CD14-positive monocyte (primary cell): ENCODE measurements at regions not wholly inside any gene's neighbourhood (a gene's known extent, or its start where the extent isn't known, plus 50 kb on each side); places are given as distances from the start of the nearest gene placed in this dataset.

Experiments used
- DNase-seq, 3 donors: peaks; one replicate each; pipeline ENCODE4 v3.0.0-alpha.2; 2011 to 2022
- H2AFZ ChIP-seq: 2 replicates; pipeline ENCODE4 v1.6.0; 2012; ENCODE audit warnings: mild to moderate bottlenecking, low read depth, low read length, inconsistent platforms; ENCODE audit not compliant: insufficient read depth, poor library complexity, severe bottlenecking
- H3K27ac ChIP-seq, 2 donors: 1 replicate in 1 of 2; 2 replicates in 1 of 2; pipeline ENCODE4 v1.5.1; 2012 to 2013; ENCODE audit warnings: low read length in 2 of 2, control low read depth in 1 of 2, inconsistent platforms in 1 of 2, low read depth in 1 of 2, mild to moderate bottlenecking in 1 of 2
- H3K27me3 ChIP-seq, 2 donors: one replicate each; pipeline versions ENCODE4 v1.6.0 to v1.6.1; 2011 to 2013; ENCODE audit warnings: low read length in 2 of 2; ENCODE audit not compliant: control insufficient read depth in 2 of 2, insufficient read depth in 2 of 2
- H3K36me3 ChIP-seq, 2 donors: replicated peaks in 1 of 2; 1 replicate in 1 of 2; 2 replicates in 1 of 2; pipeline versions ENCODE4 v1.5.1 to v1.6.1; 2012 to 2013; ENCODE audit warnings: low read length in 2 of 2, control low read depth in 1 of 2, inconsistent platforms in 1 of 2, mild to moderate bottlenecking in 1 of 2; ENCODE audit not compliant: insufficient read depth in 2 of 2, control insufficient read depth in 1 of 2
- H3K4me1 ChIP-seq, 2 donors: 1 replicate in 1 of 2; 2 replicates in 1 of 2; pipeline versions ENCODE4 v1.5.1 to v1.6.1; 2012 to 2013; ENCODE audit warnings: low read length in 2 of 2, control low read depth in 1 of 2, inconsistent platforms in 1 of 2, mild to moderate bottlenecking in 1 of 2, moderate library complexity in 1 of 2; ENCODE audit not compliant: insufficient read depth in 2 of 2, control insufficient read depth in 1 of 2
- H3K4me2 ChIP-seq: replicated peaks from 2 replicates; pipeline ENCODE3; 2012; ENCODE audit warnings: low read length, moderate library complexity, mild to moderate bottlenecking; ENCODE audit not compliant: poor library complexity, severe bottlenecking; ENCODE audit errors: extremely low read depth
- H3K4me3 ChIP-seq, 3 experiments: fragments of 200-600 bp in 1 of 3; sonication (generic) in 1 of 3; replicated peaks in 1 of 3; 1 replicate in 2 of 3; 2 replicates in 1 of 3; pipeline ENCODE4 v1.5.1; 2011 to 2013; ENCODE audit warnings: low read length in 3 of 3, mild to moderate bottlenecking in 3 of 3, control low read depth in 2 of 3, low read depth in 2 of 3, inconsistent platforms in 1 of 3, moderate library complexity in 1 of 3
- H3K79me2 ChIP-seq: 2 replicates; pipeline ENCODE4 v1.6.0; 2012; ENCODE audit warnings: mild to moderate bottlenecking, control low read depth, inconsistent platforms, low read length, moderate library complexity; ENCODE audit not compliant: insufficient read depth
- H3K9ac ChIP-seq: 2 replicates; pipeline ENCODE4 v1.6.0; 2017; ENCODE audit warnings: low read length, mild to moderate bottlenecking; ENCODE audit not compliant: insufficient read depth, poor library complexity, severe bottlenecking
- H3K9me3 ChIP-seq, 2 donors: replicated peaks in 1 of 2; 1 replicate in 1 of 2; 2 replicates in 1 of 2; pipeline versions ENCODE4 v1.5.1 to v1.6.1; 2012 to 2013; ENCODE audit warnings: low read length in 2 of 2, control low read depth in 1 of 2; ENCODE audit not compliant: control insufficient read depth in 1 of 2, insufficient read depth in 1 of 2
- H4K20me1 ChIP-seq: 2 replicates; pipeline ENCODE4 v1.6.0; 2012; ENCODE audit warnings: mild to moderate bottlenecking, low read length, control low read depth, moderate library complexity; ENCODE audit not compliant: insufficient read depth
- H3K27ac Mint-ChIP-seq, 7 donors: one replicate each; pipeline ENCODE4 v1.8.0; 2020; ENCODE audit warnings: mild to moderate bottlenecking in 7 of 7, mixed read lengths in 7 of 7, moderate library complexity in 6 of 7, inconsistent platforms in 2 of 7
- H3K27me3 Mint-ChIP-seq, 3 donors: one replicate each; pipeline ENCODE4 v1.8.0; 2021 to 2022; ENCODE audit warnings: low read depth in 3 of 3, mild to moderate bottlenecking in 3 of 3, mixed read lengths in 3 of 3, moderate library complexity in 3 of 3, inconsistent platforms in 1 of 3
- H3K36me3 Mint-ChIP-seq, 2 donors: one replicate each; pipeline ENCODE4 v1.8.0; 2020; ENCODE audit warnings: mixed read lengths in 2 of 2, inconsistent platforms in 1 of 2, mild to moderate bottlenecking in 1 of 2
- H3K4me1 Mint-ChIP-seq: one replicate; pipeline ENCODE4 v1.8.0; 2020; ENCODE audit warnings: mild to moderate bottlenecking, mixed read lengths
- H3K4me3 Mint-ChIP-seq, 2 donors: one replicate each; pipeline ENCODE4 v1.8.0; 2020; ENCODE audit warnings: mild to moderate bottlenecking in 2 of 2, mixed read lengths in 2 of 2, moderate library complexity in 1 of 2
- H3K9me3 Mint-ChIP-seq, 7 donors: one replicate each; pipeline ENCODE4 v1.8.0; 2020 to 2022; ENCODE audit warnings: mixed read lengths in 7 of 7, mild to moderate bottlenecking in 6 of 7, moderate library complexity in 6 of 7, inconsistent platforms in 2 of 7
- WGBS: methylation state at CpG from one replicate; pipeline ENCODE4 v1.1.5; 2013; ENCODE audit warnings: missing lambda C conversion rate; ENCODE audit not compliant: insufficient coverage; 5-methylcytosine and 5-hydroxymethylcytosine counted together
- intact Hi-C, 2 donors: fragments of 100-400 bp; cut with micrococcal nuclease; formaldehyde crosslinking; loops; one replicate each; pipeline versions ENCODE4 v1.15.0 to v1.15.1; 2023
- TF ChIP-seq, protein P1 (sequence below): fragments of 200-600 bp; IDR thresholded peaks from one replicate; pipeline ENCODE4 v1.8.0; 2022; ENCODE audit warnings: antibody characterized with exemption, mild to moderate bottlenecking

- H3K27ac ChIP-seq = no peak overlapping the region
- DNase-seq = no peak
- Mint-ChIP-seq H3K4me1 (no peaks in the 10 kb centered on the region), H3K27me3 (peaks cover 0 to 3% (median 0%) of the 10 kb centered on the region in 3 donors), H3K4me3 (no peak overlapping the region), H3K9me3 (peaks cover 0 to 2% (median 0%) of the 10 kb centered on the region in 7 donors), H3K36me3 (no peaks in the 10 kb centered on the region), H3K27ac (no peak overlapping the region)
- no peak overlapping the region for H3K9ac ChIP-seq
- TF ChIP-seq, protein P1, sequence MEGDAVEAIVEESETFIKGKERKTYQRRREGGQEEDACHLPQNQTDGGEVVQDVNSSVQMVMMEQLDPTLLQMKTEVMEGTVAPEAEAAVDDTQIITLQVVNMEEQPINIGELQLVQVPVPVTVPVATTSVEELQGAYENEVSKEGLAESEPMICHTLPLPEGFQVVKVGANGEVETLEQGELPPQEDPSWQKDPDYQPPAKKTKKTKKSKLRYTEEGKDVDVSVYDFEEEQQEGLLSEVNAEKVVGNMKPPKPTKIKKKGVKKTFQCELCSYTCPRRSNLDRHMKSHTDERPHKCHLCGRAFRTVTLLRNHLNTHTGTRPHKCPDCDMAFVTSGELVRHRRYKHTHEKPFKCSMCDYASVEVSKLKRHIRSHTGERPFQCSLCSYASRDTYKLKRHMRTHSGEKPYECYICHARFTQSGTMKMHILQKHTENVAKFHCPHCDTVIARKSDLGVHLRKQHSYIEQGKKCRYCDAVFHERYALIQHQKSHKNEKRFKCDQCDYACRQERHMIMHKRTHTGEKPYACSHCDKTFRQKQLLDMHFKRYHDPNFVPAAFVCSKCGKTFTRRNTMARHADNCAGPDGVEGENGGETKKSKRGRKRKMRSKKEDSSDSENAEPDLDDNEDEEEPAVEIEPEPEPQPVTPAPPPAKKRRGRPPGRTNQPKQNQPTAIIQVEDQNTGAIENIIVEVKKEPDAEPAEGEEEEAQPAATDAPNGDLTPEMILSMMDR = no peak
- intact Hi-C loops = no loop called here
- H2AFZ ChIP-seq = no peak overlapping the region
- no CpG with 5 or more reads among the region's 2 CpGs for WGBS
- H4K20me1 ChIP-seq = no peaks in the 10 kb centered on the region
- no peaks in the 10 kb centered on the region for H3K4me1 ChIP-seq
- no peak overlapping the region for H3K4me3 ChIP-seq
- H3K4me2 ChIP-seq = no peak overlapping the region
- no peaks in the 10 kb centered on the region for H3K27me3 ChIP-seq
- no peaks in the 10 kb centered on the region for H3K36me3 ChIP-seq
- no peaks in the 10 kb centered on the region for H3K79me2 ChIP-seq
- H3K9me3 ChIP-seq = no peaks in the 10 kb centered on the region
Observed at GRCh38 chr6:145025488-145025887, 709.8 kb downstream of the EPM2A start.

GRCh38 chr6:145026267-145026679 lies 709.0 kb downstream of the EPM2A start:
- H3K79me2 ChIP-seq = no peaks in the 10 kb centered on the region
- DNase-seq = no peak
- H3K27me3 Mint-ChIP-seq = peaks cover 0 to 1% (median 0%) of the 10 kb centered on the region in 3 donors
- H3K27ac Mint-ChIP-seq = no peak overlapping the region
- no peak overlapping the region for H3K4me3 Mint-ChIP-seq
- H3K27me3 ChIP-seq = no peaks in the 10 kb centered on the region
- H2AFZ ChIP-seq = no peak overlapping the region
- intact Hi-C loops = no loop called here
- no peaks in the 10 kb centered on the region for H3K4me1 Mint-ChIP-seq
- no peak overlapping the region for H3K4me3 ChIP-seq
- H3K4me1 ChIP-seq = no peaks in the 10 kb centered on the region
- H3K9ac ChIP-seq = no peak overlapping the region
- H4K20me1 ChIP-seq = no peaks in the 10 kb centered on the region
- TF ChIP-seq, protein P1 = no peak
- peaks cover 0 to under 1% (median 0%) of the 10 kb centered on the region in 7 donors for H3K9me3 Mint-ChIP-seq
- no peak overlapping the region for H3K27ac ChIP-seq
- H3K4me2 ChIP-seq = no peak overlapping the region
- no peaks in the 10 kb centered on the region for H3K36me3 Mint-ChIP-seq
- H3K9me3 ChIP-seq = no peaks in the 10 kb centered on the region
- H3K36me3 ChIP-seq = no peaks in the 10 kb centered on the region
- no CpG with 5 or more reads among the region's 2 CpGs for WGBS
